PC-3 (cell line): ENCODE measurements at regions not wholly inside any gene's neighbourhood (a gene's known extent, or its start where the extent isn't known, plus 50 kb on each side); places are given as distances from the start of the nearest gene placed in this dataset.

ENCODE experiments used
- EZH2 ChIP-seq: fragments of 300-600 bp; sonication (generic); IDR thresholded peaks from one replicate; pipeline ENCODE4 v1.6.1; 2017; ENCODE audit warnings: antibody characterized with exemption, mild to moderate bottlenecking, low read length; ENCODE audit not compliant: unreplicated experiment
- EZH2phosphoT487 ChIP-seq: fragments of 300-600 bp; sonication (generic); IDR thresholded peaks from 2 replicates; pipeline ENCODE4 v1.6.1; 2018; ENCODE audit warnings: mild to moderate bottlenecking, antibody characterized with exemption, low read length, borderline replicate concordance
- TF ChIP-seq, protein P1 (sequence below): fragments of 300-600 bp; sonication (generic); conservative IDR thresholded peaks from 2 replicates; pipeline ENCODE4 v1.5.1; 2017; ENCODE audit warnings: antibody characterized with exemption, low read depth, mild to moderate bottlenecking, low read length

DNA sequence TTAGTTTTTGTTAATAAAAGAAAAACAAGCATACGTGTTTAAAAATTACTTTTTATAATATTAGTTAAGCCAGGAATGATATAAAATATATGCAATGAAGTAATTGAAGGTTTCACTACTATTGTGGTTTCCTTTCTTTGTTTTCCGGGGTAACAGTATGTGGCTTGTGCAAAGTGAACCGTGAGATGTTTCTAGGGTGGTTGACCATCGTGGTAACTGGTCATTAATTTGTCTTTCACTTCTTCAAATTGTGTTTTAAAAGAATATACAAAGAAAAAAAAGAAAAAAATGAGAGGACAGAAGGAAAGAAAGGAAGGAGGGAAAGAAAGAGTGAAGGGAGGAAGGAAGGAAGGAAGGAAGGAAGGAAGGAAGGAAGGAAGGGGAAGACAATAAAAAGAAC, 330.1 kb upstream of the CPXCR1 start:
- TF ChIP-seq, protein P1, sequence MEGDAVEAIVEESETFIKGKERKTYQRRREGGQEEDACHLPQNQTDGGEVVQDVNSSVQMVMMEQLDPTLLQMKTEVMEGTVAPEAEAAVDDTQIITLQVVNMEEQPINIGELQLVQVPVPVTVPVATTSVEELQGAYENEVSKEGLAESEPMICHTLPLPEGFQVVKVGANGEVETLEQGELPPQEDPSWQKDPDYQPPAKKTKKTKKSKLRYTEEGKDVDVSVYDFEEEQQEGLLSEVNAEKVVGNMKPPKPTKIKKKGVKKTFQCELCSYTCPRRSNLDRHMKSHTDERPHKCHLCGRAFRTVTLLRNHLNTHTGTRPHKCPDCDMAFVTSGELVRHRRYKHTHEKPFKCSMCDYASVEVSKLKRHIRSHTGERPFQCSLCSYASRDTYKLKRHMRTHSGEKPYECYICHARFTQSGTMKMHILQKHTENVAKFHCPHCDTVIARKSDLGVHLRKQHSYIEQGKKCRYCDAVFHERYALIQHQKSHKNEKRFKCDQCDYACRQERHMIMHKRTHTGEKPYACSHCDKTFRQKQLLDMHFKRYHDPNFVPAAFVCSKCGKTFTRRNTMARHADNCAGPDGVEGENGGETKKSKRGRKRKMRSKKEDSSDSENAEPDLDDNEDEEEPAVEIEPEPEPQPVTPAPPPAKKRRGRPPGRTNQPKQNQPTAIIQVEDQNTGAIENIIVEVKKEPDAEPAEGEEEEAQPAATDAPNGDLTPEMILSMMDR = no peak
- no peak for TF ChIP-seq EZH2phosphoT487
- no peak for TF ChIP-seq EZH2
